HepG2 (cell line): ENCODE measurements at regions not wholly inside any gene's neighbourhood (a gene's known extent, or its start where the extent isn't known, plus 50 kb on each side); places are given as distances from the start of the nearest gene placed in this dataset.
A peak's percentile ranks its signal among the peaks of the same experiment; 100 is the strongest.

Source experiments
- ASH2L ChIP-seq: fragments of 300-600, 200-600 bp; sonication (generic); IDR thresholded peaks from 2 replicates; pipeline ENCODE4 v1.7.0; 2017; ENCODE audit warnings: low read depth, mild to moderate bottlenecking, moderate library complexity, mixed read lengths, low read length; ENCODE audit not compliant: insufficient read length
- CEBPZ ChIP-seq: IDR thresholded peaks from 2 replicates; pipeline ENCODE4 v1.6.1; 2012; ENCODE audit warnings: low read length, improper control_type of control experiment
- GPN1 ChIP-seq: sonication (generic); formaldehyde crosslinking; IDR thresholded peaks from 2 replicates; pipeline ENCODE4 v1.5.1; 2020; ENCODE audit warnings: missing genetic modification reagents, borderline replicate concordance
- KLF12 ChIP-seq: sonication (generic); formaldehyde crosslinking; IDR thresholded peaks from 2 replicates; pipeline ENCODE4 v1.4.0; 2020; ENCODE audit warnings: missing genetic modification reagents, borderline replicate concordance
- POGZ ChIP-seq: sonication (generic); formaldehyde crosslinking; IDR thresholded peaks from 2 replicates; pipeline ENCODE4 v1.4.0; 2020; ENCODE audit warnings: mild to moderate bottlenecking, missing genetic modification reagents
- RAD51 ChIP-seq: fragments of 450-650 bp; IDR thresholded peaks from 2 replicates; pipeline ENCODE4 v1.6.1; 2016; ENCODE audit warnings: borderline replicate concordance
- RARA ChIP-seq: IDR thresholded peaks from 2 replicates; pipeline ENCODE4 v1.6.1; 2016; ENCODE audit warnings: missing genetic modification reagents, missing compliant biosample characterization
- RARG ChIP-seq: sonication (generic); formaldehyde crosslinking; IDR thresholded peaks from 2 replicates; pipeline ENCODE4 v1.4.0; 2020; ENCODE audit warnings: low read depth, mild to moderate bottlenecking, missing genetic modification reagents
- RXRA ChIP-seq: sonication (generic); formaldehyde crosslinking; IDR thresholded peaks from 2 replicates; pipeline ENCODE4 v1.5.1; 2020; ENCODE audit warnings: missing genetic modification reagents
- SMAD3 ChIP-seq: sonication (generic); formaldehyde crosslinking; IDR thresholded peaks from 2 replicates; pipeline ENCODE4 v1.4.0; 2020; ENCODE audit warnings: missing genetic modification reagents
- SOX6 ChIP-seq, 2 experiments: fragments of 450-650 bp in 1 of 2; sonication (generic) in 1 of 2; formaldehyde crosslinking in 1 of 2; IDR thresholded peaks; 2 replicates each; pipeline versions ENCODE4 v1.4.0 to v1.6.1; 2017 to 2020; ENCODE audit warnings: antibody characterized with exemption in 1 of 2, mild to moderate bottlenecking in 1 of 2, missing genetic modification reagents in 1 of 2
- UBTF ChIP-seq: sonication (generic); formaldehyde crosslinking; IDR thresholded peaks from 2 replicates; pipeline ENCODE4 v1.4.0; 2020; ENCODE audit warnings: mild to moderate bottlenecking, missing genetic modification reagents
- ZNF329 ChIP-seq: sonication (generic); formaldehyde crosslinking; IDR thresholded peaks from 2 replicates; pipeline ENCODE4 v1.9.0; 2021; ENCODE audit warnings: low read depth, mild to moderate bottlenecking, missing genetic modification reagents
- ZNF747 ChIP-seq: sonication (generic); formaldehyde crosslinking; IDR thresholded peaks from 2 replicates; pipeline ENCODE4 v1.8.1; 2023; ENCODE audit warnings: missing genetic modification reagents, mild to moderate bottlenecking, borderline replicate concordance
- ZNF816 ChIP-seq: sonication (generic); formaldehyde crosslinking; IDR thresholded peaks from 2 replicates; pipeline ENCODE4 v1.8.0; 2022; ENCODE audit warnings: missing genetic modification reagents, mild to moderate bottlenecking, borderline replicate concordance

- TF ChIP-seq RXRA (CRISPR knock-in tag): peak; percentile 40; the same call in 1 of the 2 replicates
- TF ChIP-seq ZNF747: peak; percentile 28; the same call in 1 of the 2 replicates
- TF ChIP-seq RAD51: peak; percentile 57
- no peak for TF ChIP-seq CEBPZ
- no peak for TF ChIP-seq RARG
- peak; percentile 40; the same call in 1 of the 2 replicates for TF ChIP-seq RARA (CRISPR knock-in tag)
- peak; percentile 52 for TF ChIP-seq ZNF329 (CRISPR knock-in tag)
- TF ChIP-seq ZNF816: no peak
- TF ChIP-seq SMAD3: no peak
- TF ChIP-seq KLF12: no peak
- TF ChIP-seq SOX6 (IDR thresholded peaks at IDR 0.05): no peak
- TF ChIP-seq SOX6 (CRISPR knock-in tag; IDR thresholded peaks at IDR 0.05): peak; percentile 51
- peak; percentile 59 for TF ChIP-seq ASH2L
- peak; percentile 23; the same call in 1 of the 2 replicates for TF ChIP-seq UBTF
- TF ChIP-seq GPN1: no peak
- TF ChIP-seq POGZ (CRISPR knock-in tag): 0 out of 2 replicates have a peak, but pooled peaks have one; percentile 21
- TF ChIP-seq, all 625 proteins: peak for 62
Observed at GRCh38 chr16:50859628-50860360, 117.9 kb downstream of the CYLD start (continued).
